CD4-positive, alpha-beta T cell (primary cell): ENCODE measurements at regions not wholly inside any gene's neighbourhood (a gene's known extent, or its start where the extent isn't known, plus 50 kb on each side); places are given as distances from the start of the nearest gene placed in this dataset.

ENCODE experiments used
- ATAC-seq: fragments of 200-7000 bp; cut with Tn5 transposase; one replicate; pipeline ENCODE4 v1.10.0; 2022; ENCODE audit warnings: mild to moderate bottlenecking; ENCODE audit not compliant: poor library complexity
- CTCF ChIA-PET: fragments of 350-600 bp; sonication (Branson Sonifier 250); formaldehyde crosslinking; loops from one replicate; lab custom pipeline; 2021; ENCODE audit warnings: antibody characterized with exemption, inconsistent platforms; lab: Charles Lee
- POLR2A ChIA-PET: fragments of 350-600 bp; sonication (Branson Sonifier 250); formaldehyde crosslinking; loops from one replicate; lab custom pipeline; 2021; ENCODE audit warnings: antibody characterized with exemption, inconsistent platforms; lab: Charles Lee
- DNase-seq, 14 experiments: peaks; one replicate each; pipeline ENCODE4 v3.0.0-alpha.2; 2013 to 2020; ENCODE audit warnings: mixed read lengths in 2 of 14
- H3K27ac ChIP-seq, 2 donors: one replicate each; pipeline versions ENCODE4 v1.5.1 to v1.7.0; 2013; ENCODE audit warnings: low read length in 2 of 2, low read depth in 1 of 2, mild to moderate bottlenecking in 1 of 2
- H3K27me3 ChIP-seq, 2 experiments: 1 replicate in 1 of 2; 2 replicates in 1 of 2; pipeline versions ENCODE4 v1.6.1 to v1.7.0; 2013; ENCODE audit warnings: low read length in 2 of 2, control low read depth in 1 of 2, mild to moderate bottlenecking in 1 of 2, moderate library complexity in 1 of 2; ENCODE audit not compliant: insufficient read depth in 2 of 2, control insufficient read depth in 1 of 2
- H3K36me3 ChIP-seq: one replicate; pipeline ENCODE4 v1.6.1; 2013; ENCODE audit warnings: low read length, control low read depth; ENCODE audit not compliant: insufficient read depth
- H3K4me1 ChIP-seq: one replicate; pipeline ENCODE4 v1.6.1; 2013; ENCODE audit warnings: low read length, control low read depth; ENCODE audit not compliant: insufficient read depth
- H3K4me3 ChIP-seq: one replicate; pipeline ENCODE4 v1.5.1; 2013; ENCODE audit warnings: mild to moderate bottlenecking, low read length, moderate library complexity
- H3K9me3 ChIP-seq, 2 experiments: 1 replicate in 1 of 2; 2 replicates in 1 of 2; pipeline versions ENCODE4 v1.6.1 to v1.7.0; 2013; ENCODE audit warnings: low read length in 2 of 2, mild to moderate bottlenecking in 2 of 2, control low read depth in 1 of 2, moderate library complexity in 1 of 2; ENCODE audit not compliant: control insufficient read depth in 1 of 2, insufficient read depth in 1 of 2
- H3K27ac Mint-ChIP-seq: one replicate; pipeline ENCODE4 v1.8.0; 2020; ENCODE audit warnings: mixed read lengths
- H3K27me3 Mint-ChIP-seq: one replicate; pipeline ENCODE4 v1.8.0; 2021; ENCODE audit warnings: mixed read lengths
- H3K36me3 Mint-ChIP-seq: one replicate; pipeline ENCODE4 v1.8.0; 2021; ENCODE audit warnings: low read depth, mixed read lengths
- H3K4me1 Mint-ChIP-seq: one replicate; pipeline ENCODE4 v1.8.0; 2021; ENCODE audit warnings: low read depth, mixed read lengths
- H3K4me3 Mint-ChIP-seq: one replicate; pipeline ENCODE4 v1.8.0; 2020; ENCODE audit warnings: mild to moderate bottlenecking, mixed read lengths
- H3K9me3 Mint-ChIP-seq: one replicate; pipeline ENCODE4 v1.8.0; 2020; ENCODE audit warnings: mixed read lengths
- intact Hi-C, 2 experiments: fragments of 100-400 bp; cut with DNase I in 1 of 2; cut with micrococcal nuclease in 1 of 2; formaldehyde crosslinking; loops; one replicate each; pipeline versions ENCODE4 v1.15.1 to v1.9.0; 2023 to 2025; cut with DNase I, micrococcal nuclease
- TF ChIP-seq, protein P1 (sequence below): fragments of 200-600 bp; IDR thresholded peaks from one replicate; pipeline ENCODE4 v1.8.0; 2022; ENCODE audit warnings: antibody characterized with exemption, mild to moderate bottlenecking

DNA sequence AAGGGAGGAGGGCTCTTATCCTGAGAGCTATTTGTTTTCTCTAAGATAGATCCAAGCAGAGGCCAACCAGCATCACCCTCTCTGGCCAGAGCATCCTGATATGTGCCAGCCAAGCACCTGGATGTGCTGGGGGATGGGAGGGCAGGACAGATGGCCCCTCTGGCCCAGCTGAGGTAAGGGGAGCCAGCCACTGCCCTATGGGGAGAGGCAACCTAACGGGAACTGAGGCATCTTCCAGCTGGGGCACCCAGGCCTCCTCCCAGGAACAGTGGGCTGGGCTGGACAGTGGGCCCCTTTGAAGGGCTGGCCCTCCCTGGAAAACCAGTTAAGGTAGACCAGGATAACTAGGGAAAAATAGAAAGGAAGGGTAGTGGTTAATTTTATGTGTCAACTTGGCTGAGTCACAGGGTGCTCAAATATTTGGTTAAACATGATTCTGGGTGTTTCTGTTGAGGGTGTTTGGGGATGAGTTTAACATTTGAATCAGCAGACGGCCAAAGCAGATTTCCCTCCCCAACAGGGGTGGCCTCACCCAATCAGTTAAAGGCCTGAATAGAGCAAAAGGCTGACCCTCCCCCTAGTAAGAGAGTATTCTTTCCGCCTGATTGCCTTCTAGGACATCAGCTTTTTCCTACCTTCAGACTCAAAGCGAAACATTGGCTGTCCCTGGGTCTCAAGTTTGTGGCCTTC is 595.1 kb downstream of the BUD13 start:
- ATAC-seq (no peak), DNase-seq (no peak)
- TF ChIP-seq, protein P1, sequence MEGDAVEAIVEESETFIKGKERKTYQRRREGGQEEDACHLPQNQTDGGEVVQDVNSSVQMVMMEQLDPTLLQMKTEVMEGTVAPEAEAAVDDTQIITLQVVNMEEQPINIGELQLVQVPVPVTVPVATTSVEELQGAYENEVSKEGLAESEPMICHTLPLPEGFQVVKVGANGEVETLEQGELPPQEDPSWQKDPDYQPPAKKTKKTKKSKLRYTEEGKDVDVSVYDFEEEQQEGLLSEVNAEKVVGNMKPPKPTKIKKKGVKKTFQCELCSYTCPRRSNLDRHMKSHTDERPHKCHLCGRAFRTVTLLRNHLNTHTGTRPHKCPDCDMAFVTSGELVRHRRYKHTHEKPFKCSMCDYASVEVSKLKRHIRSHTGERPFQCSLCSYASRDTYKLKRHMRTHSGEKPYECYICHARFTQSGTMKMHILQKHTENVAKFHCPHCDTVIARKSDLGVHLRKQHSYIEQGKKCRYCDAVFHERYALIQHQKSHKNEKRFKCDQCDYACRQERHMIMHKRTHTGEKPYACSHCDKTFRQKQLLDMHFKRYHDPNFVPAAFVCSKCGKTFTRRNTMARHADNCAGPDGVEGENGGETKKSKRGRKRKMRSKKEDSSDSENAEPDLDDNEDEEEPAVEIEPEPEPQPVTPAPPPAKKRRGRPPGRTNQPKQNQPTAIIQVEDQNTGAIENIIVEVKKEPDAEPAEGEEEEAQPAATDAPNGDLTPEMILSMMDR: no peak
- intact Hi-C loops: no loop called here
- no peak overlapping the region for H3K4me3 ChIP-seq
- peaks cover 0 to 8% of the 10 kb centered on the region in 2 experiments for H3K9me3 ChIP-seq
- H3K4me1 Mint-ChIP-seq: no peaks in the 10 kb centered on the region
- peaks cover 4 to 5% of the 10 kb centered on the region in 2 experiments for H3K27me3 ChIP-seq
- H3K36me3 Mint-ChIP-seq: no peaks in the 10 kb centered on the region
- ChIA-PET POLR2A (no interaction called here), CTCF (no interaction called here)
- H3K27me3 Mint-ChIP-seq: peaks cover 24% of the 10 kb centered on the region
- H3K4me3 Mint-ChIP-seq: no peak overlapping the region
- no peak overlapping the region for H3K27ac ChIP-seq
- H3K27ac Mint-ChIP-seq: no peak overlapping the region
- no peaks in the 10 kb centered on the region for H3K4me1 ChIP-seq
- no peaks in the 10 kb centered on the region for H3K9me3 Mint-ChIP-seq
- H3K36me3 ChIP-seq: no peaks in the 10 kb centered on the region

DNA sequence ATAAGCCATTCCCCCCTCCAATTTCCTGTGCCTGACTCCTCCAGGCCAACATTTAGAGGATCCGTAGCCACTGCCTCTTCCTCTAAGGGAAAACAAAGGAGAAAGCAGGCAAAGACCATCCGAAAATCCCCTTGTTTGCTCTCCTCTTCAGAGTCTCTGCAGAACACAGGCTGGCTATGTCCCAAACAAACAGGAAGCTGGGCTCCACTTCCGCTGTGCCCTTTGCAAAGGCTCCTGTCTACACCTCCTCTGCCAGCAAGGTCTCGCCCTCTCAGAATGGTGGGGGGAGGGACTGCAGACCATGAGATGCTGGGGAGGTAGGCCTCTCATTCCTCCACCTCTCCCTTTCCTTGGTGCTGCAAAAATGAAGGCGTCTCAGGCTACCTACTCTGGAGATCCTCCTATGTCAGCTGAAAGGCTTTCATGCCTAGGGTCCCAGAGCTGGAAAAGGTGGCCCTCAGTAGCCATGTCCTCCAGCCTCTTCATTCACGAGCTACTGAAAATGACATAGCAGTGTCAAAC is 596.2 kb downstream of the BUD13 start:
- Histone ChIP-seq H3K27me3 (peaks cover 4 to 5% of the 10 kb centered on the region in 2 experiments), H3K9me3 (peaks cover 0 to 8% of the 10 kb centered on the region in 2 experiments), H3K4me3 (no peak overlapping the region), H3K27ac (no peak overlapping the region), H3K4me1 (no peaks in the 10 kb centered on the region), H3K36me3 (no peaks in the 10 kb centered on the region)
- ChIA-PET POLR2A (no interaction called here), CTCF (no interaction called here)
- DNase-seq (no peak), ATAC-seq (no peak)
- TF ChIP-seq, protein P1: no peak
- no peaks in the 10 kb centered on the region for H3K9me3 Mint-ChIP-seq
- H3K27me3 Mint-ChIP-seq: peaks cover 24% of the 10 kb centered on the region
- no peak overlapping the region for H3K4me3 Mint-ChIP-seq
- intact Hi-C loops: no loop called here
- H3K36me3 Mint-ChIP-seq: no peaks in the 10 kb centered on the region
- H3K27ac Mint-ChIP-seq: no peak overlapping the region
- H3K4me1 Mint-ChIP-seq: no peaks in the 10 kb centered on the region

DNA sequence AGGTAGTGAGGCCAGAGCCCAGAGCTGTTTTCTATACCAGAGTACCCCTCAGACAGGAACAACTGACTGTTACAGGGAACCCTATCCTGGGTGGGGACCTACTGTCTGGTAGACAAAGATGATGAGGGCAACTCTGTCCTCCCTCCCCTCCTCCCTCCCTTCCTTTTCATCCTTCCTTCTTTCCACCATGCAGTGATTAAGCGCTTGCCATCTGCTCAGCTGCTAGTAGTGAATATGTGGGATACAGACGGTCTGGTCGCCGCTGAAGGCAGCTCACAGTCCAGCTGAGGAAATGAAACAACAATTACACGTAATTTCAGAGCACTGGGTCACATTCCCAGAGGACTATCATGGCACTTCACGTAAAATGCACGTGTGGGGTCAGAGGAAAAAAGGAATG is 597.1 kb downstream of the BUD13 start:
- DNase-seq (no peak), ATAC-seq (no peak)
- H3K4me3 Mint-ChIP-seq: no peak overlapping the region
- H3K4me1 Mint-ChIP-seq: no peaks in the 10 kb centered on the region
- Histone ChIP-seq H3K9me3 (peaks cover 0 to 4% of the 10 kb centered on the region in 2 experiments), H3K27me3 (peaks cover 4 to 5% of the 10 kb centered on the region in 2 experiments), H3K36me3 (no peaks in the 10 kb centered on the region), H3K4me3 (no peak overlapping the region), H3K27ac (no peak overlapping the region), H3K4me1 (no peaks in the 10 kb centered on the region)
- CTCF ChIA-PET: no interaction called here
- TF ChIP-seq, protein P1: no peak
- no peaks in the 10 kb centered on the region for H3K36me3 Mint-ChIP-seq
- intact Hi-C loops: no loop called here
- no peaks in the 10 kb centered on the region for H3K9me3 Mint-ChIP-seq
- H3K27ac Mint-ChIP-seq: no peak overlapping the region
- peaks cover 24% of the 10 kb centered on the region for H3K27me3 Mint-ChIP-seq
- POLR2A ChIA-PET: no interaction called here
